Glomerular visceral epithelial cell (primary cell): ENCODE measurements at regions not wholly inside any gene's neighbourhood (a gene's known extent, or its start where the extent isn't known, plus 50 kb on each side); places are given as distances from the start of the nearest gene placed in this dataset.

Experiments
- DNase-seq: peaks from one replicate; pipeline ENCODE4 v3.0.0-alpha.2; 2016; ENCODE audit errors: extremely low spot score

GRCh38 chr11:70570693-70571395, 172.5 kb downstream of the CTTN start:
- DNase-seq = no peak

DNA sequence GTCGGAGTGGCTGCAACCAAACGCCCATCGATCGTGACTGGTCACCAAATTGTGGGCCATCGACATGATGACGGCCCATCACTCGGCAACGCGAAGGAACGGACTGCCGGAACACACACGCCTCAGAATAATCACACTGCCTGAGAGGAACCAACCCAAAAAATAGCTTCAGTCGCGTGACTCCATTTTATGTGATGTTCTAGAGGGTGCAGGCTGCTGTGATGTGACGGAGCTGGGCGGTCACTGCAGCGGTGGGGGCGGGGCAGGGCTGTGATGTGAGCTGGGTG, 174.6 kb downstream of the CTTN start:
- no peak for DNase-seq

DNA sequence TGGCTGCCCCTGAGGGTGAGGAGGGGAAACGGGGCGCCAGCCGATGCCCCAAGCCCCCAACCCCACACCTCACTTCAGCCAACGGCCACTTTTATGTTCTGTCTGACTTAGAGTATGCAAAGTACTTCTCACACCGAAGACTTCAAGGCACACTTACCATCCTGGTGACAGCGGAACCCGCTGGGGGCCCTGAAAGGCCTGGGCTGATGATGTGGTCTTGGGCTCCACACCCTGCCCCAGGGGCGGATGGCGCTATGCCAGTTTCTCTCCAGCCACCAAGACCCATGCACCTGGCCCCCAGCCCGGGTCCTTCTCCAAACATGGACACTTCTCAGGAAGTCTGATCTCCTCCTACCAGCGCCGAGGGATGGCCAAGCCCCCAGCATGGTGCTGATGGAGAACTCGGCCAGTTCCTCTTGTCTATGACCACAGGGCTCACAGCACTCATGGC, 175.4 kb downstream of the CTTN start:
- DNase-seq = no peak

DNA sequence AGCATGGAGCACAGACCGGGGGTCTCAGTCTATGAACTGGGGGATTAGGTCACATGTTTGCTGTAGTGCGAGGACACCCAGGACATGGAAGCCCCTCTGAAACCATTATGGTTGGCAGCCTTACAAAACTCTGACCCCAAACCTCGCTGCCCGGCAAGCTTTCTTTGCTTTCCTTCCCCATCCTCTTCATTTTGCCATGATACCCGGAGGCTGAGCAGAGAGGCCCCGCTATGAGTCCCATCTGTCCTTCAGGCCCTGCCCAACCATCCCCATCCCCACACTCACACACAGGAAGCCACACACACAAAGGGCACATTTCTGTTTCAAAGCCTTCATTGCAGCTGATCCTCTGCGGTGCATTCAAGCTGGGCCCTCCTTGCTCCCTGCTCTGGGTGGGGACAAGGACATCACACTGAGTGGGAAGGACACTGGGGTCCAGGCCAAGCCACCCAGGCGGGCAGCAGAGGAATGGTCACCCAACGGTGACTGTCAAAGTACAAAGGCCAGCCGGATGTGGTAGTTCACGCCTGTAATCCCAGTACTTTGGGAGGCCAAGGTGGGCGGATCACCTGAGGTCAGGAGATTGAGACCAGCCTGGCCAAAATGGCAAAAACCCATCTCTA, 176.5 kb downstream of the CTTN start:
- no peak for DNase-seq

DNA sequence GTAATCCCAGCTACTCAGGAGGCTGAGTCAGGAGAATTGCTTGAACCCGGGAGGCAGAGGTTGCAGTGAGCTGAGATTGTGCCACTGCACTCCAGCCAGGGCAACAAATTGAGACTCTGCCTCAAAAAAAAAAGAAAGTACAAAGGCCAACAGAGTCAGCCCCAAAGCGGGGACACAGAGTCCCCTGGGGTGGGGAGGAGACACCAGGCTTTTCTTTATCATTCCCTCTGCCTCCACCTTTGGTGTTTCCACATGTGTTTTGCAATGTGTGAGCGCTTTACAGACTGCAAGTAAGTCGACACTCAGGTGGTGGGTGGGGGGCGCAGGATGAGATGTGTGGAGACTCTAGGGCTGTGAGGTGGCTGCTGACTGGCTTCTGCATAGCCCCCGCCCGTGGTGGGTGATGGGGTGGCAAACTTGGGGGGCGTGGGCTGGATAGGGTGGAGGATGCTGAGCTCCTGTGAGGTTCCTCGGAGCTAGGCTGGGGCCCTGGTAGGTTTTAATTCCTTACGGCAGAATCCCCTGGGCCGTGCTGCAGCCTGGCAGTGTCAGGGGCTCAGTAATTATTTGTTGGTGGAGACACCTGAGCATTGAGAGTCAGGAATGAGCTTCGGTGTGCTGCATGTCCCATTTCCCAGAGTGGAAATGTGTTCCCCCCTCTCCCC, 177.2 kb downstream of the CTTN start:
- DNase-seq = no peak

DNA sequence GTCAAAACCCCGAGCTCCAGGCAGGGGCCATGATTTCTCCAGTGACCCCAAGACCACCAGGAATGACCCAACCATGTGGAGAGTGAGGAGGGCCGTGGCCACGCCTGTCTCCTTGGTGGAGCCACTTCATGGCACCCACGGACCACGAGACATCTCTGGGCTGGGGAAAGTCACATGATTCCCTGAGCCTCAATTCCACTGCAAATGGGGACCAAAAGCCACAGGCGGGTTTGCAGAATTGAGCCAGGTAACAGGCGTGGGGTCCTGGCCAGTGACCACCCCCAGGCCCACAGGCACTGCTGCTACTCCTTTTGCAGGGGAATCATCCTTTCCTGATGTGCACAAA, 178.9 kb downstream of the CTTN start:
- DNase-seq = no peak

- no peak for DNase-seq
Observed at GRCh38 chr11:70577948-70578347, 179.6 kb downstream of the CTTN start.

DNA sequence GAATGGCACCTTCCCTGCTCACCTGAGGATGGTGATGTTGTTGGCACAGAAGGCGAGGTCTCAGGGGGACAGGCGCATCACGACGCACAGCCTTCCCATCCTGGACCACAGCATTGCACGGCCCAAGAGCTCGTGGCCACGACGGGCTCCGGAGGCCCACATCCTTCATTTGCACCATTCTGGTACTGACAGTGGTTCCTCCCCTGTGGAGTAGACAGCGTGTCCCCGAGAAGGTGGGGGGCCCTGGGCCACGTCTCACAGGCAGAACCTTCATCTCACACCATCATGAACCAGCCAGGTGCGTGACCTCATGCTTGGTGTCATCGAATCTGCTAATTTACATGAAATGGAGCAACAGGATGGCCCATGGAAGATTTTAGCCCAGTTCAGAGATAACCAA, 180.0 kb downstream of the CTTN start:
- DNase-seq = no peak

DNA sequence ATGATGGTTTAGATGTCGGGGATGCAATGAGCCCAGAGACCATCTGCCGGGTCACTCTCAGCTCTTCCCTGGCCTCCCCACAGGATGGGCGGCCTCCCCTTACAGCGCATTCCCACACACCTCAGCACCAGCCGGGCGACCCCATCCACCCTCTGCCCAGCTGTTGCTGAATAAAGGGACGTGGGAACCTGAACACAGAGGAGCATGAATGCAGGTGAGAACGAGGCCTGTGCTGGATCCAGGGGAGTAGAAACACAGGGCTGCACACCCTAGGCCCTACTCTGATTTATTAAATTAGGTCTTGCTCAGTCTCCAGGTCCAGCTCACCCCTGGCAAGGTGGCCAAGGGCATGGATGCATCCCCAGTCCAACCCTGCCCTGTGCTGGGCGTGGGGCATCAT, 180.5 kb downstream of the CTTN start:
- no peak for DNase-seq

DNA sequence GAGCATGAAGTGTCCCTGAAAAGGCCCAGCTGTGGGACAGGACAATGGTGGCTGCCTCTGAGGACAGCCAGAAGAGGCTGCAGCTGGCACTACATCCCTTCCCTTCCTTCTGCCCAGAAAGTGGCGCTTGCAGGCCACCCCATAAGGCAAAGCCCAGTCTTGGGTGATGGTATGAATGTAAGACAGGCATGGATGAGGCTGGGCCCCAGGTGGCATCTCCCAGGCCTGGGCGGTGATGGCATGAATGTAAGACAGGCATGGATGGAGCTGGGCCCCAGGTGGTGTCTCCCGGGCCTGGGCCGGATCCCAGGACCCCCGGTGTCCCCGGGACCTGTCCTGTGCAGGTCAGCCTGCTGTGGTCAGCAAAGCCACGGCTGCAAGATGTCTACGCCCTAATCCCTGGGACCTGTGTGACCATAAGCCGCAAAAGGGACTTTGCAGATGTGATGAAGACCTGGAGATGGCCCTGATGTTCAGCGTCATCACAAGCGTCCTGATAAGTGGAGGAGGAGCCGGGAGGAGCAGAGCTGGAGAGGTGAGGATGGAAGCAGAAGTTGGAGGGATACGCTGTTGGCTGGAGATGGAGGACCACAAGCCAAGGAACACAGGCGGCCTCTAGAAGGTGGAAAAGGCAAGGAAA, 181.1 kb downstream of the CTTN start:
- no peak for DNase-seq

DNA sequence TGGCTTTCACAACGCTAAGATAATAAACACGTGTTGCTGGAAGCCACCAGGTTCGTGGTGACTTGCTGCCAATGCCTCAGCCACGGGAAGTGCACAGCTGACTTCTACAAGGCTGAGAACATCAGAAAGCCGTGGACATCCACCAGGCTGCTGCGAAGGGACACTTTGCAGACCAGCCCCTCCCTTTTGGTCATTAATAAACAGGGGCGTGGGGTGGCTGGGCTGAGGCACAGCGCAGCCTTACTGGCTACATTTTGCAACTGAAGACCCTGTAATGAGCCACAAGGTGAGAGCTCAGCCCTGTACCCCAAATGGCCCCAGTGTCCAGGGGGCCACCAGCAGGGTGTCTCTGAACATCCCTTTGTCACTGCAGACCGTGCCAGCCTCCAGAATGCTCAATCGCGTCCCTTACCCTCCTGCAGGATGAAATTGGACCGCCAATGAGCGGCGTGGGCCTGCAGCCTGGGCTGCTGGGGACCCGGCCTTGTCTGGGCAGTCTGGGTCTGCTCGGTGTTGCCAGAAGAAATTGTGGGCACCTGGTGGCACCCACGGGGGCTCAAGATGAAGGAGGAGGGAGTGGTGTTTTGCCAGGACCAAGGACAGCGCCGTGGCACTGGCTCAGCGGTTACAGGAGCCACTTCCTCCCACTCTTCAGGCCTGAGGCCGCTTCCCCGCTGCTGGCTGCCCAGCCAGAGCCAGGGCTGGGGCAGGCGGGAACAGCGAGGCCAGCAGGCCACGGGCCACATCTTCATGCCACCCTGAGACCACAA, 181.9 kb downstream of the CTTN start:
- no peak for DNase-seq

GRCh38 chr11:70581991-70582885, 183.9 kb downstream of the CTTN start:
- DNase-seq = no peak

DNA sequence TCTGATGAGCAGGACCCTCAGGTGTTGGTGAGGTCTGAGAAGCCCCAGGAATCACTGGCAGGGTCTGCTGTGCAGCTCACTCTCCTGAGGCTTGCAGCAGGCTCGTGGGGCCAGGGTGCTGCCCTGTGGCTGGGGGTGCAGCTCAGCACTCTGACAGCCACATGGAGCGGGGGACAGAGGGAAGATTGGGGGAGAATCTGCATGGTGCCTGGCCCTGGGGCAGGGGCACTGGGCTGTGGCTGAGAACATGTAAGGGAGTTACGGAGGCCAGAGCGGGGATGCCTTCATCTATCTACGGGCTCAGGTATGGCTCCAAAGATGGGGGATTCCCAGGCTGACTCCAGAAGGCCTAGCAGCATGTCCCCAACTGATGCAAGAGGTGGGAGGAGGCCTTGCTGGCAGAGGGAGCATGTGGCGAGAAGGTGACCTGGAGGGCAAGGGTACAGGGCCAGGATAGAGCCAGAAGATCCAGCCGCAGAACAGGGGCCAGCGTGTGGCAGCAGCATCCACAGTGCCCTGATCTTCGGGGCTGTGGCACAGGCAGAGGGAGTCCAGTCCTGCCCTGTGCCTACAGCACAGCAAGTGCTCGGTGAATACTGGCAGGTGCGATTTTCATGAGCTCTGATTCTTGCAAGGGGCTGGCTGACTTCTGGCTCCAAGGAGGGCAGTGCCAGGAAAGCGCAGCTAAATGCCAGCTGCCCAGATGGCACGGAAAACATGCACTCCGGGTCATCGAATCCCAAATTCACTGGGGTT, 184.7 kb downstream of the CTTN start:
- no peak for DNase-seq

DNA sequence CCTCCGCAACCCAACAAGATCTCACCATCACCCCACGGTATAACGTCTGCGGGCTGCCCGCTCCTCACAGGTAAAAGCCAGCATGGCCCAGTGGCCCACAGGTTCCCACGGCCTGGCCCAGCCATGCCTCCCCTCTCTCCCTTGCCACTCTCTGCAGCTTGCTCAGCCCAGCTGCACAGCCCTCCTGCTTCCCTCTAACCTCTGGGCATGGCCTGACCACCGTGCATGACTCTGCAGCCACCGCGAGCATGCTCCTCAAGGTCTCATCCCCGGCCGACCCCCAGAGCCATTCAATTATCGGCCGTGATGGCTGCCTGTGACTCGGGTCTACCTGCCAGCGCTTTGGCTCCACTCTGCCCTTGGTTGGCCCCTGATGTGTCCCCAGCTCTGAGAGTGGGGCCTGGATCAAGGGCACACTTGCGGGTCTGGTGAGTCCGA, 185.5 kb downstream of the CTTN start:
- no peak for DNase-seq

DNA sequence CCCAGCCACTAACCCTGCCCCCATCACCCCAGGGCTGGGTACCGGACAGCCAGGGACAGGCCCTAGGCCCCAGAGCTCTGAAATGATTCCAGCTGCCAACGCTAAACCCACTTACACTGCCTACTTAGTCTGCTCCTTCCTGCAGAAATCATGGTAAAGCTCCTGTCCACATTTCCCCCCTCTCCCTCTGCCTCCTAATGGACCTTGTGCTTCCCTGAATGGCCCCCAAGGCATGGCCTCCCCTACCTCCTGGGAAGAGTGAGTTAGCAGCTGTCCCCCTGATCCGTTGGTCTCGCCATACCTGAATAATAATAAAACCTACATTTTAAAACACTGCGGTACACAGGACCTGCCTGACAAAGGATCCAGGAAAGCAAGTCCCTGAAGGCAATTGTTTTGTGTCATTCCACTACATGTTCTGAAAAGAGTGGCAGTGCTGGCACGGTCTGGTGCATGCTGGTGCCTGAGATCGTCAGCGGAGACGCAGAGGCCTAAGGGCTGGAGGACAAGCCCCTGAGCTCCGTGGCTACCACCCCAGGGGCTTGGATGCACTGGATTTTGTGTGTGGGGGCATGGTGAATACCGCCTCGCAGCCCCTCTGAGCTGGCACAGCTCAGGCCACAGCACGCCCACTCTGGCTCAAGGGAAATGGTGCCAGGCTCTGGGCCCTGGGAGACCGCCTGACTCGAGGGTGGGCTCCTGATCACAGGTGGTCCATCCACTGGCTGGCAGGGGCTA, 186.3 kb downstream of the CTTN start:
- no peak for DNase-seq

DNA sequence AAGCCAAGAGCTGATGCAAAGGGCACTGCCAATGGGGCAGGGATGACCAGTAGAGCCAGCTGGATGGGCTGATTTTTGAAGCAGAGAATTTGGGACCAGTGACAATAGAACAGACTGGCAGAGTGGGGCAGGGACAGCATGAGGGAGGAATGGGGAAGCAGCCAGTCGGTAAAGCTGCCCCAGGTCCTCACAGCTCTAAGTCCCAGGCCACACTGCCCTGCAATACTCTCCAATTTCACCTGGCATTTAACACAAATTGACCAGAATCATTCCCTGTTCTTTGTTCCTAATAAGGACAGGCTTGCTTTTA, 186.9 kb downstream of the CTTN start:
- no peak for DNase-seq

DNA sequence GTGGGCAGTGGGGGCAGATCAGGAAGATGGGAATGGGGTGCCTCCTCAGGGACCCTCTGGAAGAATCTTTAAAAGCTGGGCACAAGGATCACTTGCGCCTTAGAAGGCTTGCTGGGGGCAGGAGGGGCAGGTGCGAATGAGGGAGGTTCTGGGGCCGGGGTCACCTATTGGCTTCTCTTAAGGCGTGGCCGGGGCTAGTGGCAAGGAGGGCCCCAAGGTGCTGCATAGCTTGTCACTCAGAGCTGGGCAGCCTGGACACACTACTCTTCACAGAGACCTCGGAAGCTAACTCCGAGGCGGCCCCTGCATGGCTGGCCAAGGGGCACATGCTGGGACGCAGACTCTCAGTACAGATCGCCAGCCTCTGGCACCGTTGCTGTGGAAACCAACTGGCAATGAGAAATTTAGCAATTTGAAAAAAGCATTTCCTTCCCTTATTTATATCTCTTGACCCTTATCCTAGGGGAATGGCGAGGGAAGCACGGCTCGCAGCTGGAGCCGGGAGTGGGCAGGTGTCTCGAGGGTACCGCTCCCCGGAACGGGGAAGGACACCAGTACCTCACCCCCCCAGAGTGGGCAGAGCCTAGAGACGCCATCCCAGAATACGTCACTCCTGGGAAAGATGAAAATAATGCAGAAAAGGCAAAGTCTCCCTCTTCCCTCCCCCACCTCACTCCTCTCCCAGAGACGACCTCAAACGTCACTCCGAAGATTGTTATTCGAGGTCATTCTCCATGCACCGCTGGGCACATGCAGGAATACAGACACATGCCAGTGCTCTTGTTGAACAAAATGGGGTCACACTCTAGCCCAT, 188.1 kb downstream of the CTTN start:
- DNase-seq = no peak

DNA sequence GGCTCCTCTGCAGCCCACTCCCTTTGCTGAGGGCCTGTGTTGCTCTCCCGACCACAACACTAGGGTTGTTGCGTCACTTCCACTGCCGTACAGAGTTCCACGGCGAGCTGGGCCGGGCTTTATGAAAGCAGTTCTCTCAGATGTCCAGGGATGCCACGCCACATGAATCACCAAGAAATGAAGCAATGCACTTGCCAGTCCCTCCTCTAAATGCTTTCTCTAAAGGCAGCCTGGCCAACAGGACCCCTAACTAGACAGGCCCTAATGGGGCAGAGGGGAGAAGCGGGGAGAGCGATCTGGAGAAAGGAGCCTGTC, 188.7 kb downstream of the CTTN start:
- DNase-seq = no peak

- DNase-seq = no peak
Observed at GRCh38 chr11:70590356-70590991, 192.1 kb downstream of the CTTN start.
